ENCODE measurements at regions not wholly inside any gene's neighbourhood (a gene's known extent, or its start where the extent isn't known, plus 50 kb on each side); places are given as distances from the start of the nearest gene placed in this dataset.

DNA sequence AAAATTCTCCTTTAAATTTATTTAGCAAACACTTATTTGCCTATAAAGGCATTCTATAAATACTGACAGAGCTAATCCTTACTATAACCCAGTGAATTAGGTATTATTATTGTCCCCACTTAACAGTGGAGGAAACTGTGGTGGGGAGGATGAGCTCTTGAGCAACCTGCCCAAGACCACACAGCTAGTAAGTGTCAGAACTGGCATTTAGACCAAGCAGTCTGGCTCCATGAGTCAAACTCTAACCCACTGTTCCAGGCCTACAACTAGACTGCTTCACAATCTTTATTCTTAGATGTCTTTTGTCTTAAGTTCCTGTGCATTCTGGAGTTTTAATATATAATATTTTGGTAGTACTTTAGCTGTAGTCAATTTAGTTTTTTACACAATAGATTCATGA, 530.8 kb downstream of the BCKDHB start:
- peaks cover 1% of the 10 kb centered on the region for H3K9me3 Mint-ChIP-seq
- H3K36me3 Mint-ChIP-seq (ENCODE audit: low read depth): no peaks in the 10 kb centered on the region
- ChIA-PET CTCF (no interaction called here), POLR2A (no interaction called here)
- H3K27me3 Mint-ChIP-seq: no peaks in the 10 kb centered on the region
- ATAC-seq (no peak), DNase-seq (no peak)
- H3K4me1 Mint-ChIP-seq (ENCODE audit: low read depth): no peaks in the 10 kb centered on the region
- TF ChIP-seq, protein P1, sequence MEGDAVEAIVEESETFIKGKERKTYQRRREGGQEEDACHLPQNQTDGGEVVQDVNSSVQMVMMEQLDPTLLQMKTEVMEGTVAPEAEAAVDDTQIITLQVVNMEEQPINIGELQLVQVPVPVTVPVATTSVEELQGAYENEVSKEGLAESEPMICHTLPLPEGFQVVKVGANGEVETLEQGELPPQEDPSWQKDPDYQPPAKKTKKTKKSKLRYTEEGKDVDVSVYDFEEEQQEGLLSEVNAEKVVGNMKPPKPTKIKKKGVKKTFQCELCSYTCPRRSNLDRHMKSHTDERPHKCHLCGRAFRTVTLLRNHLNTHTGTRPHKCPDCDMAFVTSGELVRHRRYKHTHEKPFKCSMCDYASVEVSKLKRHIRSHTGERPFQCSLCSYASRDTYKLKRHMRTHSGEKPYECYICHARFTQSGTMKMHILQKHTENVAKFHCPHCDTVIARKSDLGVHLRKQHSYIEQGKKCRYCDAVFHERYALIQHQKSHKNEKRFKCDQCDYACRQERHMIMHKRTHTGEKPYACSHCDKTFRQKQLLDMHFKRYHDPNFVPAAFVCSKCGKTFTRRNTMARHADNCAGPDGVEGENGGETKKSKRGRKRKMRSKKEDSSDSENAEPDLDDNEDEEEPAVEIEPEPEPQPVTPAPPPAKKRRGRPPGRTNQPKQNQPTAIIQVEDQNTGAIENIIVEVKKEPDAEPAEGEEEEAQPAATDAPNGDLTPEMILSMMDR (IDR thresholded peaks at IDR 0.05): no peak
- intact Hi-C loops (cut with micrococcal nuclease): no loop called here
- no peak overlapping the region for H3K27ac Mint-ChIP-seq
- no peak overlapping the region for H3K4me3 Mint-ChIP-seq

DNA sequence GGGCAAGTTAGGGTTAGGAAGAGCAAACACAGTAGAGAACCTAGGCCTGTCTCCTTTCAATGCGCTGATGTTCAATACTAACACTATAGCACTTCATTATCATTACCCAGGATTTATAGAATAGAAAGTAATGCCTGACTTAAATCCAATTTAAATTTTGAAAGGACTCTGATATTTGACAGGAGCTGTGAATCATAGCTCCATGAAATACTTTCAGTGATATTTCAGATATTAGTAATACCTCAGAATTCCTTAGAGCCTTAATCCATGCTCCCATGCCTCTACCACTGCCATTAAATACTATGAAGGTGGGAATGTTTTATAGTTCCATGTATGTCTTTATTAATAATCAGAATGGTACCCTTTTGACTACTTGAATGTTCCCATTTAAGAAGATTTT, 530.2 kb downstream of the BCKDHB start:
- no peak overlapping the region for H3K4me3 Mint-ChIP-seq
- no peaks in the 10 kb centered on the region for H3K27me3 Mint-ChIP-seq
- peaks cover 1% of the 10 kb centered on the region for H3K9me3 Mint-ChIP-seq
- TF ChIP-seq, protein P1 (IDR thresholded peaks at IDR 0.05): no peak
- H3K36me3 Mint-ChIP-seq (ENCODE audit: low read depth): no peaks in the 10 kb centered on the region
- DNase-seq: no peak
- no peak for ATAC-seq
- POLR2A ChIA-PET: no interaction called here
- H3K4me1 Mint-ChIP-seq (ENCODE audit: low read depth): no peaks in the 10 kb centered on the region
- intact Hi-C loops (cut with micrococcal nuclease): no loop called here
- H3K27ac Mint-ChIP-seq: no peak overlapping the region
- CTCF ChIA-PET: no interaction called here

DNA sequence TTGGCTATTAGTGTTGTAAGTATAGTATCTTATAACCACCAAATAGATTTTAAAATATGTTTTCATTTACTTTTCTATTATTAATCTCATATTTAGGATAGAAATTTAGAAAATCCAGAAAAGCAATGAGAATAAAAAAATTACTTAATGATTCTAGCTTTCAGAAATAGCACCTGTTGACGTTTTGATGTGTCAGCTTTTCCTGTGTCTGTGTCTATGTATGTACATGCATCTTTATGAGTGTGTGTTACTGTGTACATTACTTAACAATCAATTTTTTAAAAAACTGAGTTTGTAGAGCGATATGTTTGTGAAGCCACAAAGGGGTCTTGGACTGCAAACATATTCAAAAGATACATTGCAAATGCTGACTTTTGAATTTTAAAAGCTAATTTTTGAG, 526.9 kb downstream of the BCKDHB start:
- Mint-ChIP-seq H3K27ac (no peak overlapping the region), H3K4me3 (no peak overlapping the region), H3K36me3 (ENCODE audit: low read depth) (no peaks in the 10 kb centered on the region), H3K27me3 (no peaks in the 10 kb centered on the region), H3K9me3 (peaks cover 1% of the 10 kb centered on the region), H3K4me1 (ENCODE audit: low read depth) (no peaks in the 10 kb centered on the region)
- intact Hi-C loops (cut with micrococcal nuclease): no loop called here
- TF ChIP-seq, protein P1 (IDR thresholded peaks at IDR 0.05): no peak
- no peak for DNase-seq
- POLR2A ChIA-PET: no interaction called here
- CTCF ChIA-PET: no interaction called here
- no peak for ATAC-seq

DNA sequence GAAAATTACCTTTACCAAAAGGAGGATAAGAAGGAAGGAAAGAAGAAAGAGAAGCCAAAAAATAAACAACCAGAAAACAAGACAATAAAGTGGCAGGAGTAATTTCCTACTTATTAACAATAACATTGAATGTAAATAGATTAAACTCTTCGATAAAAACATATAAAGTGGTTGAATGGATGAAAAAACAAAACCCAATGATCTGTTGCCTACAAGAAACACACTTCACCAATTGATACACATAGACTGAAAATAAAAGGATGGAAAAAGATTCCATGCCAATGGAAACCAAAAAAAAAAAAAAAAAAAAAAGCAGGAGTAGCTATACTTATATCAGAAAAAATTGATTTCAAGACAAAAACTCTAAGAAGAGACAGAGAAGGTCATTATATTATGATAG, 518.9 kb downstream of the BCKDHB start:
- DNase-seq (no peak), ATAC-seq (no peak)
- H3K27me3 Mint-ChIP-seq: no peaks in the 10 kb centered on the region
- TF ChIP-seq, protein P1 (IDR thresholded peaks at IDR 0.05): no peak
- ChIA-PET POLR2A (no interaction called here), CTCF (no interaction called here)
- no peaks in the 10 kb centered on the region for H3K4me1 Mint-ChIP-seq (ENCODE audit: low read depth)
- H3K9me3 Mint-ChIP-seq: peaks cover 3% of the 10 kb centered on the region
- H3K27ac Mint-ChIP-seq: no peak overlapping the region
- intact Hi-C loops (cut with micrococcal nuclease): no loop called here
- no peak overlapping the region for H3K4me3 Mint-ChIP-seq
- H3K36me3 Mint-ChIP-seq (ENCODE audit: low read depth): no peaks in the 10 kb centered on the region

DNA sequence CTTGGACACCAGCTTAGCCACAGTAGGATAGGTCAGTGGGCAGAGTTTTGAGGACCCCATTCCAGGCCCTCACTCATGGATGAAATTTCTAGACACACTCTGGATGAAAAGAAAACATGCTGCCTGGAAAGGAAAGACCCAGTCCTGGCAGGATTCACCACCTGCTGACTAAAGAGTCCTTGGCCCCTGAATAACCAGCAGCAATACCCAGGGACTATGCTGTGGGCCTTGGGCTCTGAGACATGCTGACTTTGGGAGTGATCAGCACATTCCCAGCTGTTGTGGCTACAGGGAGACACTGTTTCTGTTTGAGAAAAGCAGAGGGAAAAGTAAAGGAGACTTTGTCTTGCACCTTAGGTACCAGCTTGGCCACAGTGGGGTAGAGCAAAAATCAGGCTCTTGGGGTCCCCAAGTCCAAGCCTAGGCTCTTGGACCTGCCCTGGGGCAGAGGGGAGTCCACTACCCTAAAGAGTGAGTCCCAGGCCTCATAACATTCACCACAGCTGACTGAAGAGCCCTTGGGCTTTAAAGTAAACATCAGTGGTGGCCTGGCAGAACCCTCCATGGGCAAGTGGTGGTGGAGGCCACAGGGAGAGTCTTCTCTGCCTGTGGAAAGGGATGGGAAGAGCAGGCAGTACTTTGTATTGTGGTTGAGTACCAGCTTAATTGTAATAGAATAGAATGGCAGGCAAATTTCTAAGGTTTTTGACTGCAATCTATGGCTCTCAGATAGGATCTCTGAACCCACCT, 516.8 kb downstream of the BCKDHB start:
- ATAC-seq (no peak), DNase-seq (no peak)
- H3K4me1 Mint-ChIP-seq (ENCODE audit: low read depth): no peaks in the 10 kb centered on the region
- TF ChIP-seq, protein P1 (IDR thresholded peaks at IDR 0.05): no peak
- intact Hi-C loops (cut with micrococcal nuclease): no loop called here
- POLR2A ChIA-PET: no interaction called here
- H3K9me3 Mint-ChIP-seq: peaks cover 3% of the 10 kb centered on the region
- no peak overlapping the region for H3K4me3 Mint-ChIP-seq
- no peaks in the 10 kb centered on the region for H3K27me3 Mint-ChIP-seq
- CTCF ChIA-PET: no interaction called here
- no peak overlapping the region for H3K27ac Mint-ChIP-seq
- no peaks in the 10 kb centered on the region for H3K36me3 Mint-ChIP-seq (ENCODE audit: low read depth)

Measured in activated CD8-positive, alpha-beta T cell treated with anti-CD3 and anti-CD28 coated beads for 36 hours (primary cell).